ENCODE measurements at regions not wholly inside any gene's neighbourhood (a gene's known extent, or its start where the extent isn't known, plus 50 kb on each side); places are given as distances from the start of the nearest gene placed in this dataset.

GRCh38 chr9:88746029-88746742, 211.2 kb downstream of the NXNL2 start:
- DNase-seq: no peak
- in situ Hi-C loops (cut with HindIII; ENCODE audit: low pct_ligation_motif_present, low pct_unique_long_range_greater_than_20kb, low sequenced_read_pairs): no loop called here

- in situ Hi-C loops (cut with HindIII; ENCODE audit: low pct_ligation_motif_present, low pct_unique_long_range_greater_than_20kb, low sequenced_read_pairs): no loop called here
These were observed 211.9 kb downstream of the NXNL2 start for GRCh38 chr9:88746743-88747398.

DNA sequence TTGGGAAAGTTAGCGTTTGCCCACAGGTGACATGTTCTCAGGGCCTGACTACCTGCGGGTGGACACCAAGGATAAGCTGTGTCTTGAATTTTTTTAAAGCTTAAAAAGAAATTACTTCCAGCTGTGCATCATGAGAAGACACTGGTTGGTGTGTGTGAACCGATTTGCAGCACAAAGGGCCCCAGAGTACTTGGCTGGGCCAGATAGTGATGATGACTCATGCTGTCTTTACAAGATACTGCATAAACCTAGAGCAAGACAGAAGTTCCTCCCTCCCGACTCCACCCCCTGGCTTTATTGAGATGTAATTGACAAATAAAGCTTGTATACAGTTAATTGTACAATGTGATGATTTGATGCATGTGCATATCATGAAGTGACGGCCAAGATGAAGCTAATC, 212.8 kb downstream of the NXNL2 start:
- in situ Hi-C loops (cut with HindIII; ENCODE audit: low pct_ligation_motif_present, low pct_unique_long_range_greater_than_20kb, low sequenced_read_pairs): no loop called here
- DNase-seq: no peak

More at GRCh38 chr9:88746743-88747398, 211.9 kb downstream of the NXNL2 start:
- DNase-seq: no peak

DNA sequence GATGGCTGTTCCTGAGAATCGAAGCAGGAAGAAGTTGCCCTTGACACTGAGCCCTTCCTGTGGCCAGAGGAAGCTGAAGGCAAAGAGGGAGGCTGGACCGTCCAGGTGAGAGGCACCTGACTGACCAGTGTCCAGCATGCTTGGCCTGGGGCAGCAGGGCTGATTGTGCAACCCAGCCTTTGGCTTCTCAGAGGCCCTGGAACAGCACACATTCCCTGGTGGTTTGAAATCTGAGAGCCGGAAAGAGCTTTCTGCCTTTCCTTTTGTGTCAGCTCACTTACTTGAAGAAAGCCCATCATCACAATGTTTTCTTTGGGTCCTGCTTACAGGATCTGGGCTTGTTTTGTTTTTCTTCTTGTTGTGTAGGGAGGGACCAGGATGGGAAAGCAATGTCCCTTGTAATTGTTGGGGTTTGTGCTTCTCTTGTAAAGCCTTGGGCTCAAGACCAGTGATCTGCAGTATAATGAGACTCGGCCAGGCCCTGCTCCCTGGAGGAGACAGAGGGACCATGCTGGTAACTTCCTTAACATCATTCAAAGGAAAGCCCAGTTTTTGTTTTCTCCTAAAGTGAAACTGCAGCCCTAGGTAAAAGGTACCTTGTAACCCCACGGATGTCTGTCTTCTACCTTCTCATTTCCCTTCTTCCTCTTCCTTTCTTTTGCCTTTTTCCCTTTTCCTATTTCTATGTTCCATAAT, 213.7 kb downstream of the NXNL2 start:
- no peak for DNase-seq
- in situ Hi-C loops (cut with HindIII; ENCODE audit: low pct_ligation_motif_present, low pct_unique_long_range_greater_than_20kb, low sequenced_read_pairs): no loop called here

DNA sequence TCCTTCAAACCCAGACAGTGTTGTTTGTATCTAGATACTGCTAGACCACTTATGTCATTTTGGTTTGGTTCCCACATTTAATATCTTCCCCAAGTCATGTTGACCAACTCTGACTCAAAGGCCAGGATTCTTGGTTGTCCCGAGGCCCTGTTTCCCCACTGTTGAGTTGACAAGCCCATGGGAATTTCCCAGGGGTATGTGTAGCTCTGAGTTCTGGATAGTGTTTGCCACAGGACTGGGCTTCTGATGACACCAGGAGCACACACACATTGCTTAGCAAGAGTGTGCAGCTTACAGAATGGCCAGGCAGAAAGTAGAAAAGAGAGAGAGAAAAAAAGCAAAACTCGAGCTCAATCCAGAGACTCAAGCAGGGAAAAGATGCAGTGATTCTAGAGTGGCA, 214.4 kb downstream of the NXNL2 start:
- in situ Hi-C loops (cut with HindIII; ENCODE audit: low pct_ligation_motif_present, low pct_unique_long_range_greater_than_20kb, low sequenced_read_pairs): no loop called here

DNA sequence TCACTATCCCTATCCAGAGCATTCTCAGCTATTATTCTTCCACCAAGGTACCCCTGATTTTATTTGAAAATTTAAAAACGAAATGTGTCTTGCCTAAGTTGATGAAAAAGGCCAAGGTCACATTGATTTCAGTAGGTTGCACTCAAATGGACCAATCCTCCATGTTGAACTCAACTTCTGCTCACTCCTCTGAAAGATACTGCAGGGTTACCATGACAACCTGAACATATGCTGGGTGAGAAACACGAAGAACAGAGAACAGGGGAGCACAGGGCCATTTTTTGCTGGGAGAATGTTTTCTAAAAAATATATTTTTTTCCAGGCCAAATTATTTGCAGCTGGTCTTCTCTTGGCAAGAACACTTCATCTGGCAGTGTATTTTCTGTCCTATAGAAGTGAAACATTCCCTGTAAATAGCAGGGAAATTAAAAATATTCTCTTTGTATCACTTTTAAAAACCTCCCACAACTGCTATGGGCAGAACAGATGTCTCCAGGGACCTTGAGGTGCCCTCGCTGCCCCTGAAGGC, 215.9 kb downstream of the NXNL2 start:
- in situ Hi-C loops (cut with HindIII; ENCODE audit: low pct_ligation_motif_present, low pct_unique_long_range_greater_than_20kb, low sequenced_read_pairs): no loop called here
- no peak for DNase-seq

More for the DNA sequence above, 214.4 kb downstream of the NXNL2 start:
- DNase-seq: no peak

- DNase-seq: no peak
- in situ Hi-C loops (cut with HindIII; ENCODE audit: low pct_ligation_motif_present, low pct_unique_long_range_greater_than_20kb, low sequenced_read_pairs): no loop called here
These were observed 216.8 kb downstream of the NXNL2 start for GRCh38 chr9:88751781-88752180.

GRCh38 chr9:88753691-88754367, 218.9 kb downstream of the NXNL2 start:
- no peak for DNase-seq
- in situ Hi-C loops (cut with HindIII; ENCODE audit: low pct_ligation_motif_present, low pct_unique_long_range_greater_than_20kb, low sequenced_read_pairs): no loop called here

- no peak for DNase-seq
- in situ Hi-C loops (cut with HindIII; ENCODE audit: low pct_ligation_motif_present, low pct_unique_long_range_greater_than_20kb, low sequenced_read_pairs): no loop called here
These were observed 219.5 kb downstream of the NXNL2 start for GRCh38 chr9:88754452-88754851.

DNA sequence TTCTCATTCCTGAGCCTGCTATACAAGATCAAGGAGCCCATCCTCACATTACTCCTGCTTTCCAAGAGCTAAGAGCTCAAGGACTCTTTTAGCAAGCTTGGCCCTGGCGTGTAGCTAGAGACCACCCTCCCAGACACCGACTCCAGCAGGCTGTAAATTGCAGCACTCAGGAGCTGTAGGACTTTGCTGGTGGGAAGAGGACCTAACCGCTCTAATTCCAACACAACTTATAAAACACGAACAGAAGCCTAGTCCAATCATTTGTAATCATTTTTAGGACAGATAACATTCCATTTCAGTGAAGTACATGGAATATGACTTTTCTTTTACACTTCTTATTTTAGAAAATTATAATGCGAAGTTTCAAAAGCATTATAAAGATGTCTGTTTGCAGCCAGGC, 219.9 kb downstream of the NXNL2 start:
- in situ Hi-C loops (cut with HindIII; ENCODE audit: low pct_ligation_motif_present, low pct_unique_long_range_greater_than_20kb, low sequenced_read_pairs): no loop called here
- DNase-seq: no peak

DNA sequence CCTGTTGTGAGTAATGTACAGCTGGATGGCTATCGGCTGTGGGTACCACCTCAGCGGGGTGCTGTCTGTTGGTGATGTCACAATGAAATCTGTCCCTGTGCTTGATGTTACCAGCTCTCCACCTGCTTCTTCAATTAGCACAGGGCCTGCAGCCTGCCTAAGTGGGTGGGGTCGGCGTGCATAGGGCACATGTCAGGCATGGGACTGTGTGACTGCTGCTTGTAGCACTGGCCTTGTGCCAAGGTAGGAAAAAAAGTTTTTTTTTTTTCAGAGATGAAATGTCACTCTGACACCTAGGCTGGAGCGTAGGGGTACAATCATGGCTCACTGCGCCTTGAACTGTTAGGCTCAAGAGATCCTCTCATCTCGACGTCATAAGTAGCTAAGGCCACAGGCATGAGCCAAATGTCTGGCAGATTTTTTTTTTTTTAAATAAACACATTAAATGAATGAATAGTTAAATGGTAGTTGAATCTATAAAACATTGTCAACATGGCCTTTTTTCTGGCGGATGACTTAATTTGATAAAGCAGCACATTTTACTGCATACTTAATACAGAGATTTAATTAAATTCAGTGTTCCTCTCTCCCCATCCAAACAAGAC, 222.5 kb downstream of the NXNL2 start:
- in situ Hi-C loops (cut with HindIII; ENCODE audit: low pct_ligation_motif_present, low pct_unique_long_range_greater_than_20kb, low sequenced_read_pairs): no loop called here
- DNase-seq: no peak

- DNase-seq: no peak
- in situ Hi-C loops (cut with HindIII; ENCODE audit: low pct_ligation_motif_present, low pct_unique_long_range_greater_than_20kb, low sequenced_read_pairs): no loop called here
These were observed 224.4 kb downstream of the NXNL2 start for GRCh38 chr9:88759364-88759763.

- in situ Hi-C loops (cut with HindIII; ENCODE audit: low pct_ligation_motif_present, low pct_unique_long_range_greater_than_20kb, low sequenced_read_pairs): no loop called here
These were observed 224.3 kb upstream of the S1PR3 start for GRCh38 chr9:88766778-88767503.

GRCh38 chr9:88767504-88767790, 223.8 kb upstream of the S1PR3 start:
- in situ Hi-C loops (cut with HindIII; ENCODE audit: low pct_ligation_motif_present, low pct_unique_long_range_greater_than_20kb, low sequenced_read_pairs): no loop called here
- no peak for DNase-seq

More at GRCh38 chr9:88766778-88767503, 224.3 kb upstream of the S1PR3 start:
- DNase-seq: peak; percentile 2

GRCh38 chr9:88772575-88772974, 218.7 kb upstream of the S1PR3 start:
- DNase-seq: no peak
- in situ Hi-C loops (cut with HindIII; ENCODE audit: low pct_ligation_motif_present, low pct_unique_long_range_greater_than_20kb, low sequenced_read_pairs): no loop called here

DNA sequence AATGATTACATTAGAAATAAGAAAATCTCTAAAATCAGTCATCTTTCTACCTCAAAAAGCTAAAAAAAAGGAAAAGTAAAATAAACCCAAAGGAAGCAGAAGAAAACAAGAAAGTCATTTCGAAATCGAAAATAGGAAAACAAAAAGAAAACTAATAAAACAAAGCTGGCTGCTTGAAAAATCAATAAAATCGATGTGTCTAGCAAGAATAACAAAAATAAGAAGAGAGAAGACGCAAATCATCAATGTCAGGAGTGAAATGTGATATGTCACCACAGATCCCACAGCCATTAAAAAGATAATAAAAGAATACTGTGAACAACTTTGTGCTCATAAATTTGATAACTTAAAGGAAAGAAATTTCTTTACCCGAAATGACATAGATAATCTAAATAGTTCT, 218.1 kb upstream of the S1PR3 start:
- in situ Hi-C loops (cut with HindIII; ENCODE audit: low pct_ligation_motif_present, low pct_unique_long_range_greater_than_20kb, low sequenced_read_pairs): no loop called here
- no peak for DNase-seq

DNA sequence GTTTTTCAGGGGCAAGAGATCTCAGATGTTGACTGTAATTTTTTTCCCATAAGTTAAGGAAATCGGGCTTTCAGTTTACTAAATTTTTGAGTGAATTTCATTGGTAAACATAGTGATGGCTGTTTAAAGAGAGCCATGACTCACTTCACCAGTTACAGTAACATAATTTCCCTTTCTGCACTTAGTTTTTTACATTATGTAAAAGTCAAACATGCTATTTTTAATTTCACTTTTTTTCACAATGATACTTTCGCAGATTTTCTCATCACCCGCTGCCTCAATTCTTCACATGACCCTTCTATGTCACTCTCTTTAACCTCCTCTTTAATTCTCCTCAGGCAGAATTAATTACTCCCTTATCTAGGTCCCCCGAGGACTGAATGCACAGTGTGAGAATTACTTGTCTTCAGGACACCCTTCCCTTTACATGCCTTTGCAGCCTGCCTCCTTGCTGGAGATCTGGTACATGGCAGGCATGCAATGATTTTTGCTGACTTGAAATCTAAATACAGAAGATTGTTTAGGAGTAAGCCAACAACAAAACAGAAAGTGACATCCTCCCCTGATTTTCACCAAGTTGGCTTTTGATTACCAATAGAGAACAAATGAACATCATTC, 217.5 kb upstream of the S1PR3 start:
- in situ Hi-C loops (cut with HindIII; ENCODE audit: low pct_ligation_motif_present, low pct_unique_long_range_greater_than_20kb, low sequenced_read_pairs): no loop called here
- DNase-seq: no peak

DNA sequence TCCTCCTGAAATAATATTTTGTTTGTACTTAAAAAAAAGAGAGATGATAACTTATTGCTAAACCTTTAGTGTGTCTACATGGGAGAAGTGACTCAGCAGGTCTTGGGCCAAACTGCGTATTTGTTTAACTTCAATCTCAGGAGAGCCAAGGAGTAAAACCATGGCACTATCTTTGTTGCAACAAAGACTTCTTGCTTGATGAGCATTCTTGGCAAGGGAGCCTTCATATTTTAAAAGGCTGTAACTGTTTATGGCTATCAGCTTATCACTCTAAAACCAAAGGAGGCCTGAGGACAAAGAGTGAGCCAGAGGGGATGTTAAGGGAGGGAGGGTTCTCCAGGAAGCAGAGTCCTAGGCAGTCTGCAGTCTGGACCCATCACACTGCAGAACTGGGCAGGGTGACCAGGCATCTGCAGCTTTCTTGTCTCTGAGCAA, 216.2 kb upstream of the S1PR3 start:
- no peak for DNase-seq
- in situ Hi-C loops (cut with HindIII; ENCODE audit: low pct_ligation_motif_present, low pct_unique_long_range_greater_than_20kb, low sequenced_read_pairs): no loop called here

All from ACHN (cell line).